Activated CD4-positive, alpha-beta T cell treated with anti-CD3 and anti-CD28 coated beads, Interleukin-2, Interleukin-4, amounts not matched to agents 100 ng/mL and 50 ng/mL, durations not matched to agents 16 hours and 8 hours (primary cell): ENCODE measurements at regions not wholly inside any gene's neighbourhood (a gene's known extent, or its start where the extent isn't known, plus 50 kb on each side); places are given as distances from the start of the nearest gene placed in this dataset.
"Not testable (repeated sequence)": the region's sequence is repeated elsewhere in the genome, so short reads cannot be mapped to it uniquely, and the experiment has no call there.

Experiments used
- DNase-seq: peaks from one replicate; pipeline ENCODE4 v3.0.0-alpha.2; 2020; ENCODE audit warnings: low spot score

- DNase-seq: no peak
These were observed 89.0 kb upstream of the MLN start for GRCh38 chr6:33892581-33893346.

GRCh38 chr6:33888664-33889200 is 84.9 kb upstream of the MLN start:
- DNase-seq: no peak

- no peak for DNase-seq
These were observed 84.4 kb upstream of the MLN start for GRCh38 chr6:33888183-33888582.

- peak; percentile 27 for DNase-seq
These were observed 82.9 kb upstream of the MLN start for GRCh38 chr6:33886673-33887144.

- DNase-seq: no peak
These were observed 81.6 kb upstream of the MLN start for GRCh38 chr6:33885132-33886057.

GRCh38 chr6:33883621-33884020 is 79.8 kb upstream of the MLN start:
- not testable (repeated sequence) for DNase-seq

- no peak for DNase-seq
These were observed 78.4 kb upstream of the MLN start for GRCh38 chr6:33882154-33882553.

- no peak for DNase-seq
These were observed 77.0 kb upstream of the MLN start for GRCh38 chr6:33880766-33881165.

GRCh38 chr6:33880104-33880678 is 76.4 kb upstream of the MLN start:
- no peak for DNase-seq

GRCh38 chr6:33878562-33878961 is 74.8 kb upstream of the MLN start:
- no peak for DNase-seq

GRCh38 chr6:33877982-33878535 is 74.3 kb upstream of the MLN start:
- DNase-seq: no peak

- no peak for DNase-seq
These were observed 71.9 kb upstream of the MLN start for GRCh38 chr6:33875696-33876095.

- DNase-seq: no peak
These were observed 71.4 kb upstream of the MLN start for GRCh38 chr6:33875141-33875581.

GRCh38 chr6:33874136-33874760 is 70.4 kb upstream of the MLN start:
- no peak for DNase-seq

GRCh38 chr6:33872761-33873160 is 69.0 kb upstream of the MLN start:
- DNase-seq: no peak

GRCh38 chr6:33869826-33870423 is 66.1 kb upstream of the MLN start:
- DNase-seq: no peak

- DNase-seq: no peak
These were observed 65.3 kb upstream of the MLN start for GRCh38 chr6:33869121-33869520.

GRCh38 chr6:33868141-33868540 is 64.3 kb upstream of the MLN start:
- DNase-seq: no peak

- no peak for DNase-seq
These were observed 61.8 kb upstream of the MLN start for GRCh38 chr6:33865478-33866077.

GRCh38 chr6:33863723-33864440 is 60.1 kb upstream of the MLN start:
- no peak for DNase-seq
